ENCODE measurements at regions not wholly inside any gene's neighbourhood (a gene's known extent, or its start where the extent isn't known, plus 50 kb on each side); places are given as distances from the start of the nearest gene placed in this dataset.

- Histone ChIP-seq H3K27me3 (no peaks in the 10 kb centered on the region), H3K36me3 (no peaks in the 10 kb centered on the region), H3K4me1 (no peaks in the 10 kb centered on the region), H3K27ac (no peak overlapping the region), H3K9me3 (no peaks in the 10 kb centered on the region), H3K4me3 (no peak overlapping the region)
- no peak for DNase-seq (ENCODE audit: extremely low spot score in 2 of 2)
- TF ChIP-seq, protein P1, sequence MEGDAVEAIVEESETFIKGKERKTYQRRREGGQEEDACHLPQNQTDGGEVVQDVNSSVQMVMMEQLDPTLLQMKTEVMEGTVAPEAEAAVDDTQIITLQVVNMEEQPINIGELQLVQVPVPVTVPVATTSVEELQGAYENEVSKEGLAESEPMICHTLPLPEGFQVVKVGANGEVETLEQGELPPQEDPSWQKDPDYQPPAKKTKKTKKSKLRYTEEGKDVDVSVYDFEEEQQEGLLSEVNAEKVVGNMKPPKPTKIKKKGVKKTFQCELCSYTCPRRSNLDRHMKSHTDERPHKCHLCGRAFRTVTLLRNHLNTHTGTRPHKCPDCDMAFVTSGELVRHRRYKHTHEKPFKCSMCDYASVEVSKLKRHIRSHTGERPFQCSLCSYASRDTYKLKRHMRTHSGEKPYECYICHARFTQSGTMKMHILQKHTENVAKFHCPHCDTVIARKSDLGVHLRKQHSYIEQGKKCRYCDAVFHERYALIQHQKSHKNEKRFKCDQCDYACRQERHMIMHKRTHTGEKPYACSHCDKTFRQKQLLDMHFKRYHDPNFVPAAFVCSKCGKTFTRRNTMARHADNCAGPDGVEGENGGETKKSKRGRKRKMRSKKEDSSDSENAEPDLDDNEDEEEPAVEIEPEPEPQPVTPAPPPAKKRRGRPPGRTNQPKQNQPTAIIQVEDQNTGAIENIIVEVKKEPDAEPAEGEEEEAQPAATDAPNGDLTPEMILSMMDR (IDR thresholded peaks at IDR 0.05): no peak
- TF ChIP-seq POLR2A (IDR thresholded peaks at IDR 0.05) (no peak), POLR2AphosphoS5 (IDR thresholded peaks at IDR 0.05; ENCODE audit: insufficient read depth in 1 of 2, low read depth in 1 of 2) (no peak)
- intact Hi-C loops (cut with DNase I): no loop called here
Measured at GRCh38 chr5:174553556-174553955, 170.8 kb upstream of the MSX2 start.

GRCh38 chr5:174555726-174556125 lies 168.7 kb upstream of the MSX2 start:
- Histone ChIP-seq H3K9me3 (no peaks in the 10 kb centered on the region), H3K4me3 (no peak overlapping the region), H3K36me3 (no peaks in the 10 kb centered on the region), H3K27me3 (no peaks in the 10 kb centered on the region), H3K4me1 (no peaks in the 10 kb centered on the region), H3K27ac (no peak overlapping the region)
- TF ChIP-seq, protein P1 (IDR thresholded peaks at IDR 0.05): no peak
- TF ChIP-seq POLR2A (IDR thresholded peaks at IDR 0.05) (no peak), POLR2AphosphoS5 (IDR thresholded peaks at IDR 0.05; ENCODE audit: insufficient read depth in 1 of 2, low read depth in 1 of 2) (no peak)
- peak in 1 of 2 donors; percentile 16 for DNase-seq (ENCODE audit: extremely low spot score in 2 of 2)
- intact Hi-C loops (cut with DNase I): no loop called here

DNA sequence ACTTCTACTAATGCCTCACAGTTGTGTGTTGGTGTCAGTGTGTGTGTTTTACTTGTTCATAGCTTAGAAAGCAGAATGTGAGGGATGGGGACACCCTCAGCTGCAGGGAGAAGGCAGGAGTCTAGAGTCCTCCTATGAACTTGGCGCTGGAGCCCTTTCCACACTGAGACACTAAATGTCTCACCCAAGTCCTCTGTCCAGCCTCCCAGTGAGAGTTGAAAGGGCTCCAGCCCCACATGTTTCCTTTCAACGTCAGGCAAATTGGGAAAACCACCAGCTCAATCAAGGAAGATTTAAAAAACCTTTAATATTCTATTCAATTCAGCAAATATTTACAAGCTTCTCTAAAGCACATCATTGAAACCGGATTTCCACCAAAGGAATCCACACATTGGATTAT lies 167.6 kb upstream of the MSX2 start:
- no peaks in the 10 kb centered on the region for H3K9me3 ChIP-seq
- TF ChIP-seq POLR2A (IDR thresholded peaks at IDR 0.05) (no peak), POLR2AphosphoS5 (IDR thresholded peaks at IDR 0.05; ENCODE audit: insufficient read depth in 1 of 2, low read depth in 1 of 2) (no peak)
- TF ChIP-seq, protein P1 (IDR thresholded peaks at IDR 0.05): no peak
- DNase-seq (ENCODE audit: extremely low spot score in 2 of 2): peak in 1 of 2 donors; percentile 28
- no peaks in the 10 kb centered on the region for H3K27me3 ChIP-seq
- H3K4me3 ChIP-seq: no peak overlapping the region
- H3K36me3 ChIP-seq: no peaks in the 10 kb centered on the region
- no peak overlapping the region for H3K27ac ChIP-seq
- no peaks in the 10 kb centered on the region for H3K4me1 ChIP-seq
- intact Hi-C loops (cut with DNase I): no loop called here

DNA sequence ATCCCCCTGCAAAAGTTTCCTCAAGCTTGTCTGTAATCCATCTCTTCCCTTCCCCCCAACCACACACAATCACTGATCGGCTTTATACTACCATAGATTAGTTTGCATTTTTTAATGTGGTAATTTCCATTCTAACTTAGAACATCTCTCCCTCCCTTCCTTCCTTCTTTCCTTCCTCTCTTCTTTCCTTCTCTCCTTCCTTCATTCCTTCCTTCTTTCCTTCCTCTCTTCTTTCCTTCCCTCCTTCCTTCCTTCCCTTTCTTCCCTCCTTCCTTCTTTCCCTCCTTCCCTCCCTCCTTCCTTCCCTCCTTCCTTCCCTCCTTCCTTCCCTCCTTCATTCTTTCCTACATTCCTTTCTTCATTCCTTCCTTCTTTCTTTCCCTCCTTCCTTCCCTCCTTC lies 166.2 kb upstream of the MSX2 start:
- intact Hi-C loops (cut with DNase I): no loop called here
- TF ChIP-seq POLR2A (IDR thresholded peaks at IDR 0.05): no peak
- TF ChIP-seq POLR2AphosphoS5 (IDR thresholded peaks at IDR 0.05; ENCODE audit: insufficient read depth in 1 of 2, low read depth in 1 of 2): no peak
- TF ChIP-seq, protein P1 (IDR thresholded peaks at IDR 0.05): no peak
- Histone ChIP-seq H3K36me3 (no peaks in the 10 kb centered on the region), H3K27me3 (no peaks in the 10 kb centered on the region), H3K4me1 (no peaks in the 10 kb centered on the region), H3K27ac (no peak overlapping the region), H3K4me3 (no peak overlapping the region), H3K9me3 (no peaks in the 10 kb centered on the region)
- DNase-seq (ENCODE audit: extremely low spot score in 2 of 2): no peak

DNA sequence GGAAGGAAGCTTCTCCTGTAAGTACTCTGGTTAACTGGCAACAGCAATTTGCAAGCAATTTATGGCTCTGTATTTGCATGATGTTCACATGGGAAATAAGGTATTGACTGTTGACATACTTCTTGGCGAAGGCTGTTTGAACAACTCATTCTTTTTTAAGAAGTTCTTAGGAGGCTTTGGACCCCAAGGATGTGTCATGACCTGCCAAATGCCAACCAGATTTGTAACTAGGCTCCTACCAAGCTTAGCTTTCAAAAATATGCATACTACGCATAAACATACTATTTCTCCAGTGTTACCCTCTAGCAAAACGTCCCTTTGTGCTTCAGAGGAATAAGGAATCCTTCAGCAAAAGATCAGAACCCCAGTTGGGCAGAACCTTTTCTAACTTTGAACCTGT lies 165.2 kb upstream of the MSX2 start:
- TF ChIP-seq, protein P1 (IDR thresholded peaks at IDR 0.05): no peak
- TF ChIP-seq POLR2A (IDR thresholded peaks at IDR 0.05) (no peak), POLR2AphosphoS5 (IDR thresholded peaks at IDR 0.05; ENCODE audit: insufficient read depth in 1 of 2, low read depth in 1 of 2) (no peak)
- no peaks in the 10 kb centered on the region for H3K4me1 ChIP-seq
- no peaks in the 10 kb centered on the region for H3K27me3 ChIP-seq
- H3K4me3 ChIP-seq: no peak overlapping the region
- H3K27ac ChIP-seq: no peak overlapping the region
- no peaks in the 10 kb centered on the region for H3K36me3 ChIP-seq
- H3K9me3 ChIP-seq: no peaks in the 10 kb centered on the region
- peak in 1 of 2 donors; percentile 4 for DNase-seq (ENCODE audit: extremely low spot score in 2 of 2)
- intact Hi-C loops (cut with DNase I): no loop called here
